ENCODE measurements at regions not wholly inside any gene's neighbourhood (a gene's known extent, or its start where the extent isn't known, plus 50 kb on each side); places are given as distances from the start of the nearest gene placed in this dataset.

DNA sequence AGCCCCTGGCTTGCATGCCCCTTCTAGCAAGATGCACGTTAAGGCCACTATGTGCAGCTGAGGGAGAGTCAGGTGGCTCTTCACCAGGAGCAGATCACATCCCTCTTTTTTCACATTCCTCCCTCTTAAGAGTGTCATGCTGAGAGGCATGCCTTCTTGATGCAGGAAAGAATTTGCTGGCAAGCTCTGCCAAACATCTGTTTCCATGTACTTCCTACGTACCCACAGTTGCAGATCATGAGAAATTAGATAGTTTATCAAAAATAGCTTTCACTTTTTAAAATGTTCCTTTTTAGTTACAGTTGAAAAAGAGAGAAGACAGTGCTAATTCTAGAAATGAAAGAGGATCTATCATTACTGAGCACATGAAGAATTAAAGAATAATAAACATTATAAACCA is 79.7 kb upstream of the ZNF722 start:
- ChIA-PET CTCF (interaction anchor here (0.6 kb wide), 1 partner anchor 16 kb away, joined by 3 read pairs; no protein-coding TSS in a partner anchor), POLR2A (no interaction called here)
- 27% methylated on average over 2 of the region's 2 CpGs for WGBS (ENCODE audit: low lambda C conversion rate)

More for the DNA sequence above, 79.7 kb upstream of the ZNF722 start:
- H3K4me3 ChIP-seq (ENCODE audit: low read depth in 2 of 2, low read length in 1 of 2), result no peak overlapping the region
- H3K9me2 ChIP-seq, result no peaks in the 10 kb centered on the region
- H3K4me1 ChIP-seq (ENCODE audit: control insufficient read depth in 1 of 2, insufficient read depth in 2 of 2, low read depth in 1 of 2, low read length in 1 of 2), result no peaks in the 10 kb centered on the region; a peak in 2 of 4 replicates
- no peak overlapping the region for H3K4me2 ChIP-seq
- no peaks in the 10 kb centered on the region for H3K27me3 ChIP-seq (ENCODE audit: insufficient read depth)
- no peaks in the 10 kb centered on the region for H3F3A ChIP-seq (replicated peaks; ENCODE audit: insufficient read depth)
- no peak for TF ChIP-seq TAF1 (IDR thresholded peaks at IDR 0.05; ENCODE audit: borderline replicate concordance, low read depth, low read length)
- TF ChIP-seq MXI1 (IDR thresholded peaks at IDR 0.05; ENCODE audit: low read depth, low read length), result no peak
- no peak for TF ChIP-seq EP300 (IDR thresholded peaks at IDR 0.05; ENCODE audit: borderline replicate concordance in 1 of 2, low read depth in 1 of 2, low read length in 1 of 2)
- TF ChIP-seq JUND (IDR thresholded peaks at IDR 0.05), result no peak
- TF ChIP-seq PBX3 (IDR thresholded peaks at IDR 0.05), result no peak
- TF ChIP-seq, protein P1, sequence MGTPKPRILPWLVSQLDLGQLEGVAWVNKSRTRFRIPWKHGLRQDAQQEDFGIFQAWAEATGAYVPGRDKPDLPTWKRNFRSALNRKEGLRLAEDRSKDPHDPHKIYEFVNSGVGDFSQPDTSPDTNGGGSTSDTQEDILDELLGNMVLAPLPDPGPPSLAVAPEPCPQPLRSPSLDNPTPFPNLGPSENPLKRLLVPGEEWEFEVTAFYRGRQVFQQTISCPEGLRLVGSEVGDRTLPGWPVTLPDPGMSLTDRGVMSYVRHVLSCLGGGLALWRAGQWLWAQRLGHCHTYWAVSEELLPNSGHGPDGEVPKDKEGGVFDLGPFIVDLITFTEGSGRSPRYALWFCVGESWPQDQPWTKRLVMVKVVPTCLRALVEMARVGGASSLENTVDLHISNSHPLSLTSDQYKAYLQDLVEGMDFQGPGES (IDR thresholded peaks at IDR 0.05; ENCODE audit: low read depth, low read length), result no peak
- TF ChIP-seq RXRA (IDR thresholded peaks at IDR 0.05; ENCODE audit: borderline replicate concordance, low read depth), result no peak
- no peak for TF ChIP-seq CHD2 (IDR thresholded peaks at IDR 0.05; ENCODE audit: low read length, partially characterized antibody)
- TF ChIP-seq, protein P2, sequence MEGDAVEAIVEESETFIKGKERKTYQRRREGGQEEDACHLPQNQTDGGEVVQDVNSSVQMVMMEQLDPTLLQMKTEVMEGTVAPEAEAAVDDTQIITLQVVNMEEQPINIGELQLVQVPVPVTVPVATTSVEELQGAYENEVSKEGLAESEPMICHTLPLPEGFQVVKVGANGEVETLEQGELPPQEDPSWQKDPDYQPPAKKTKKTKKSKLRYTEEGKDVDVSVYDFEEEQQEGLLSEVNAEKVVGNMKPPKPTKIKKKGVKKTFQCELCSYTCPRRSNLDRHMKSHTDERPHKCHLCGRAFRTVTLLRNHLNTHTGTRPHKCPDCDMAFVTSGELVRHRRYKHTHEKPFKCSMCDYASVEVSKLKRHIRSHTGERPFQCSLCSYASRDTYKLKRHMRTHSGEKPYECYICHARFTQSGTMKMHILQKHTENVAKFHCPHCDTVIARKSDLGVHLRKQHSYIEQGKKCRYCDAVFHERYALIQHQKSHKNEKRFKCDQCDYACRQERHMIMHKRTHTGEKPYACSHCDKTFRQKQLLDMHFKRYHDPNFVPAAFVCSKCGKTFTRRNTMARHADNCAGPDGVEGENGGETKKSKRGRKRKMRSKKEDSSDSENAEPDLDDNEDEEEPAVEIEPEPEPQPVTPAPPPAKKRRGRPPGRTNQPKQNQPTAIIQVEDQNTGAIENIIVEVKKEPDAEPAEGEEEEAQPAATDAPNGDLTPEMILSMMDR (IDR thresholded peaks at IDR 0.05), result no peak
- TF ChIP-seq, protein P3, sequence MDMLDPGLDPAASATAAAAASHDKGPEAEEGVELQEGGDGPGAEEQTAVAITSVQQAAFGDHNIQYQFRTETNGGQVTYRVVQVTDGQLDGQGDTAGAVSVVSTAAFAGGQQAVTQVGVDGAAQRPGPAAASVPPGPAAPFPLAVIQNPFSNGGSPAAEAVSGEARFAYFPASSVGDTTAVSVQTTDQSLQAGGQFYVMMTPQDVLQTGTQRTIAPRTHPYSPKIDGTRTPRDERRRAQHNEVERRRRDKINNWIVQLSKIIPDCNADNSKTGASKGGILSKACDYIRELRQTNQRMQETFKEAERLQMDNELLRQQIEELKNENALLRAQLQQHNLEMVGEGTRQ (IDR thresholded peaks at IDR 0.05; ENCODE audit: borderline replicate concordance, low read depth, low read length), result no peak
- H3K9me3 ChIP-seq, result no peaks in the 10 kb centered on the region; the same call in 1 of the 2 replicates
- no peak for DNase-seq
- H3K27ac ChIP-seq (ENCODE audit: low read depth in 2 of 2, low read length in 1 of 2), result no peak overlapping the region
- H3K79me2 ChIP-seq (ENCODE audit: insufficient read depth), result no peaks in the 10 kb centered on the region
- no peak overlapping the region for H3K9ac ChIP-seq
- H3K36me3 ChIP-seq (replicated peaks in 1 of 2; ENCODE audit: control insufficient read depth in 1 of 2, insufficient read depth in 2 of 2, low read length in 1 of 2), result no peaks in the 10 kb centered on the region
- H2AFZ ChIP-seq (ENCODE audit: low read depth), result no peak overlapping the region
- H4K20me1 ChIP-seq (ENCODE audit: insufficient read depth), result no peaks in the 10 kb centered on the region
